ENCODE measurements at regions not wholly inside any gene's neighbourhood (a gene's known extent, or its start where the extent isn't known, plus 50 kb on each side); places are given as distances from the start of the nearest gene placed in this dataset.

DNA sequence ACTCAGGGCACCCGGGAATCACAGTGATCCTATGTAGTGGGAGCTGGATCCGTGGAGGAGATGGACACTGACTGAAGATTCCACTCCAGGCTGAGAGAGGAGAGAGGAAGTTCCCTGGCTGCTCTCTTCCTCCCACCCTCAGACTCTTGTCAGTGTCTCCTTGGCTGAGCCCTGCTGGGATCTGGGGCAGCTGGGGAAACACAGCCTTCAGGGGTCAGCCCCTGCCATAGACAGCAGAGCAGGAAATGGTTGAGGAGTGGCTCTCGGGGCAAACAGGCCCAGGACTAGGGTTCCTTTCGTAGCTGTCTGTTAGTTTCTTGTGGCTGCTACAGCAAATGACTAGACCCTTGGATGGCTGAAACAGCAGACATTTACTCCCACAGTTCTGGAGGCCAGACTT, 174.4 kb upstream of the BMPER start:
- no peak overlapping the region for H3K4me3 ChIP-seq (ENCODE audit: control insufficient read depth, low read depth, low read length)
- DNase-seq (ENCODE audit: low read depth), result no peak
- TF ChIP-seq, protein P1, sequence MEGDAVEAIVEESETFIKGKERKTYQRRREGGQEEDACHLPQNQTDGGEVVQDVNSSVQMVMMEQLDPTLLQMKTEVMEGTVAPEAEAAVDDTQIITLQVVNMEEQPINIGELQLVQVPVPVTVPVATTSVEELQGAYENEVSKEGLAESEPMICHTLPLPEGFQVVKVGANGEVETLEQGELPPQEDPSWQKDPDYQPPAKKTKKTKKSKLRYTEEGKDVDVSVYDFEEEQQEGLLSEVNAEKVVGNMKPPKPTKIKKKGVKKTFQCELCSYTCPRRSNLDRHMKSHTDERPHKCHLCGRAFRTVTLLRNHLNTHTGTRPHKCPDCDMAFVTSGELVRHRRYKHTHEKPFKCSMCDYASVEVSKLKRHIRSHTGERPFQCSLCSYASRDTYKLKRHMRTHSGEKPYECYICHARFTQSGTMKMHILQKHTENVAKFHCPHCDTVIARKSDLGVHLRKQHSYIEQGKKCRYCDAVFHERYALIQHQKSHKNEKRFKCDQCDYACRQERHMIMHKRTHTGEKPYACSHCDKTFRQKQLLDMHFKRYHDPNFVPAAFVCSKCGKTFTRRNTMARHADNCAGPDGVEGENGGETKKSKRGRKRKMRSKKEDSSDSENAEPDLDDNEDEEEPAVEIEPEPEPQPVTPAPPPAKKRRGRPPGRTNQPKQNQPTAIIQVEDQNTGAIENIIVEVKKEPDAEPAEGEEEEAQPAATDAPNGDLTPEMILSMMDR (conservative IDR thresholded peaks at IDR 0.05; ENCODE audit: control insufficient read depth, insufficient read depth, low read depth, low read length), result no peak

DNA sequence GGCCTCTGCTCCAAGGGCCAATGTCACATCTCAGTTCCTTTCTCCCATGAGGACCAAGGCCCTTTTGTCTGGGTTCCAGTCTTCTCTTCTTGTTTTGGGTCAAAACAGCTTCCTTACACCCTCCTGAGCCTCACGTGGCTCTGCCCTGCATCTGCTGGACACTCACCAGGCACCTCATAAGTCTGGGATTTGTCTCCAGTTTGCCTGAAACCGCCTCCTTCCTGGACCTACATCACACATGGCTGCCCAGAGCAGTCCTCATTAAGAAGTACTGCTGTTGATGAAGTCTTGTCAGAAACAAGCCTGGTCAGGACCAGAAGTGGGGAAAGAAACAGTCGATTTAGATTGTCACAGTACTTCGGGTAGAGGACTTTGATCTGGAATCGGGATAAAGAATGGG, 173.4 kb upstream of the BMPER start:
- TF ChIP-seq, protein P1 (conservative IDR thresholded peaks at IDR 0.05; ENCODE audit: control insufficient read depth, insufficient read depth, low read depth, low read length), result no peak
- no peak for DNase-seq (ENCODE audit: low read depth)
- H3K4me3 ChIP-seq (ENCODE audit: control insufficient read depth, low read depth, low read length), result no peak overlapping the region

DNA sequence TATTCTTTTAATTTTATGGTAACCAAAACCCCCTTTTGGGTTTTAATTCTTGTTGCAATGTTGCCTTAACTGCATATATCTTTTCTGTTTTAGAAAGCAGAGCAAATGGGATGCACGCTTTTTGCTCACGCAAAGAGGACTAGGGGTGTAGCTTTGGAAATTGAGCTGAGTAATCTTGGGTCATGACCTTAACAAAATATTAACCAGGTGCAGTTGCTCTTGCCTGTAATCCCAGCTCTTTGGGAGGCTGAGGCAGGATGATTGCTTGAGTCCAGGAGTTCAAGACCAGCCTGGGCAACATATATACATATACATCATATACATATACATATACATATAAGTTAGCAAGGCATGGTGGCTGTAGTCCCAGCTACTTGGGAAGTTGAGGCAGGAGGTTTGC, 172.9 kb upstream of the BMPER start:
- DNase-seq (ENCODE audit: low read depth), result no peak
- TF ChIP-seq, protein P1 (conservative IDR thresholded peaks at IDR 0.05; ENCODE audit: control insufficient read depth, insufficient read depth, low read depth, low read length), result no peak
- no peak overlapping the region for H3K4me3 ChIP-seq (ENCODE audit: control insufficient read depth, low read depth, low read length)

DNA sequence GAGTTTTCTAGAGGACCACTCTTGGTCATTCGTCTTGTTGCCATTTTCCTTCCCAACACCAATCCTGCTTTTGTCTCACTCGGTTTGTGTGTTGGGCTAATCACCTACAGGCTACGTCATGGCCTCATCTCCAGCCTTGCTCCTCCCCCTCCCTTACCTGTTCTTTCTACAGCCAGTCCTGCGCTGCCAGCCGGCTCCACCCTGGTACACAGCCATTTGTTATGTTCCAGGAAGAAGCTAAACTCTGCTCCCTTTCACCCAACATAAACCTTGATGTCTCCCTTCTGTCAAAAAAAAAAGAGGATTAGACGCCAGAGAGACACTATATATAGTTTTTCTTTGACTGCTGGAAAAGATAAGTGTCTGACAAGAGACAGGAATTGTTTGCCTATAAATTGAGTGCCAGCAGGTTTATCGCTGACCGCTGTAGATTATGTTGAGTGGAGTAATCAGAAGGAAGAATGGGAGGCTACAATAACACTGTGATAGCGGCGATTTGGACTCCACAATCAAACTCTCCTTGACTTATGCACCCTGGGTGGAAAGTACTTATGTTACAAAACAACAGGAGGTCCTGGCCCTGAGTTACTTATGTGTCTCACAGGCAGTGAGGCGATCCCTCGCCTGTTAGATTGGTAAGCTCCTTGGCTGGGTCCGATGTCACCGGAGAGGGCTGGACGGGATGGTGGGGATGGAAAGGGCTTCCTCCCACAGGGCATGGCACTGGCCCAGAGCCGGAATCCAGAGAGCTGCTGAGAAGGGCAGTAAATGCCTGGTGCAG, 171.3 kb upstream of the BMPER start:
- no peak overlapping the region for H3K4me3 ChIP-seq (ENCODE audit: control insufficient read depth, low read depth, low read length)
- TF ChIP-seq, protein P1 (conservative IDR thresholded peaks at IDR 0.05; ENCODE audit: control insufficient read depth, insufficient read depth, low read depth, low read length), result no peak
- DNase-seq (ENCODE audit: low read depth), result no peak

DNA sequence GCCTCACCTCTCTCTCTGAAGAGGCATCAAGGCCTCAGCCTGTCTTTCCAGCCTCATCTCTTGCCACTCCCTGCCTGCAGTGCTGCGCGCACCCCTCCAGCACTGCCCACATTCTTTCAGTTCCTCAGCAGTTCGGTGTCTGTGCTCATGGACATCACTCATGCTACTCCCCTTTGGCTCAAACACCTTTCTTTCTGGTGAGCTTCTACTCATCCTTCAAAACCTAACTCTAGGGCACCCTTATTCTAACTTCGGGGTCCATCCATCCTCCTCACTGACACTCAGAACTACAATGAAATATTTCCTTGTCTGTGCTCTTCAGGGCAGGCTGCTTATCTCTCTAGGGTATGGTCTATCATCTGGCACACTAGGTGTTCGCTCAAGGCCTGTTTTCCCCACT, 169.9 kb upstream of the BMPER start:
- no peak overlapping the region for H3K4me3 ChIP-seq (ENCODE audit: control insufficient read depth, low read depth, low read length)
- TF ChIP-seq, protein P1 (conservative IDR thresholded peaks at IDR 0.05; ENCODE audit: control insufficient read depth, insufficient read depth, low read depth, low read length), result no peak
- DNase-seq (ENCODE audit: low read depth), result no peak

DNA sequence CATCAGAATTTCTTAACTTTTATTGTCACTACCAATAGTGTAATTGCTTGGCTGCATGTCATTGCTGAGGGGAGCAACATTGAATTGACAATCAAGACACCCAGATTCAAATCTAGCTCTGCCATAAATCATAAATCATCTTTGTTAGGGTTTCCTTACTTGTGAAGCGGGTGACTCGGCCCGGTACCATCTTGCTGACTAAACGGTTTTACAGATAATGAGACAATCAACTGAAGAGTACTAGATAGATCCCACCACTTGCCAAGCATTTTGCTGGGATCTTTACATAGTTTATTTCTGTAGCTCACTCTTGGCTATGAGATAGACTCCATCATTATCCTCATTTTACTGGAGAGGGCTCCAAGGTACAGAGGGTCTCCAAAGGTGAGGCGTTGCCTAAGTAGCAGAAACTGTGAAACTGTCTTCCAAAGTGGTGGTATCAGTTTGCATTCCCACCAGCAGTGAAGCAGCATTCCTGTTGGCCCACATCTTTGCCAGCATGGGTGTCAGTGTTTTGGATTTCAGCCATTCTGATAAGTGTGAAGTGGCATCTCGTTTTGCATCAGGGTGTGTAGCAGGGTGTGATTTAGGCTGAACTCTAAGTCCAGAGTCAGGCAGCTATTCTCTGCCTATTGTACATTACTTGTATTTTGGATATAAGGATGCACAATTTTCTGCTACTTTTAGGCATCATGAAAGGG, 168.7 kb upstream of the BMPER start:
- no peak for DNase-seq (ENCODE audit: low read depth)
- no peak overlapping the region for H3K4me3 ChIP-seq (ENCODE audit: control insufficient read depth, low read depth, low read length)
- TF ChIP-seq, protein P1 (conservative IDR thresholded peaks at IDR 0.05; ENCODE audit: control insufficient read depth, insufficient read depth, low read depth, low read length), result no peak
